ENCODE measurements at regions not wholly inside any gene's neighbourhood (a gene's known extent, or its start where the extent isn't known, plus 50 kb on each side); places are given as distances from the start of the nearest gene placed in this dataset.

DNA sequence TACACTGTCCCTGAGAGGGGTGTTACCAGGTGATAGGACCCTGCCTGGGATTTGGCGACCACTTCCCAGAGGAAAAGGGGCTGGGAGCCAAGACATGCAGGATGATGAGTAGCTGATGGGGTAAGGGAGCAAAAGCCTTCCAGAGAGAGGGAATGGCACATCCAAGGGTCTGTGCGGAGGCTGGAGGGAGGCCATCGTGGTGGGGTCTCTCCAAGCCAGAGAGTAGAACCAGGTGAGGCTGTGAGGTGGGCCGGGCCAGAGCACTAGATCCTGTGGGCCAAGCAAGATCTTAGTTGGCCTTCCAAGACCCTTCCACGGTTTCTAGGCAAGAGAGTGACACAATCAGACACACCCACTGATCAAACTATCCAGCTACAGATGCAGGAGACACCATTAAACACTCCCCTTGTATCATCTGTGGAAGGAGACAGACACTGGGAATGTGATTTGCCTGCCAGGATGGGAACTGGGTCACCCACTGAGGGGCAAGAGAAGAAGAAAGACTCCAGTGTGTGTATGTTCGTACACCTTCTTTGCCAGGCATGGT is 128.9 kb downstream of the BANF2 start:
- in situ Hi-C loops (cut with HindIII; ENCODE audit: low sequenced_read_pairs), result no loop called here
- TF ChIP-seq, protein P1, sequence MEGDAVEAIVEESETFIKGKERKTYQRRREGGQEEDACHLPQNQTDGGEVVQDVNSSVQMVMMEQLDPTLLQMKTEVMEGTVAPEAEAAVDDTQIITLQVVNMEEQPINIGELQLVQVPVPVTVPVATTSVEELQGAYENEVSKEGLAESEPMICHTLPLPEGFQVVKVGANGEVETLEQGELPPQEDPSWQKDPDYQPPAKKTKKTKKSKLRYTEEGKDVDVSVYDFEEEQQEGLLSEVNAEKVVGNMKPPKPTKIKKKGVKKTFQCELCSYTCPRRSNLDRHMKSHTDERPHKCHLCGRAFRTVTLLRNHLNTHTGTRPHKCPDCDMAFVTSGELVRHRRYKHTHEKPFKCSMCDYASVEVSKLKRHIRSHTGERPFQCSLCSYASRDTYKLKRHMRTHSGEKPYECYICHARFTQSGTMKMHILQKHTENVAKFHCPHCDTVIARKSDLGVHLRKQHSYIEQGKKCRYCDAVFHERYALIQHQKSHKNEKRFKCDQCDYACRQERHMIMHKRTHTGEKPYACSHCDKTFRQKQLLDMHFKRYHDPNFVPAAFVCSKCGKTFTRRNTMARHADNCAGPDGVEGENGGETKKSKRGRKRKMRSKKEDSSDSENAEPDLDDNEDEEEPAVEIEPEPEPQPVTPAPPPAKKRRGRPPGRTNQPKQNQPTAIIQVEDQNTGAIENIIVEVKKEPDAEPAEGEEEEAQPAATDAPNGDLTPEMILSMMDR (IDR thresholded peaks at IDR 0.05; ENCODE audit: low read depth, low read length), result no peak
- no peak overlapping the region for H3K4me3 ChIP-seq (ENCODE audit: low read depth, low read length)
- no peak for DNase-seq (ENCODE audit: low read depth, low spot score)

DNA sequence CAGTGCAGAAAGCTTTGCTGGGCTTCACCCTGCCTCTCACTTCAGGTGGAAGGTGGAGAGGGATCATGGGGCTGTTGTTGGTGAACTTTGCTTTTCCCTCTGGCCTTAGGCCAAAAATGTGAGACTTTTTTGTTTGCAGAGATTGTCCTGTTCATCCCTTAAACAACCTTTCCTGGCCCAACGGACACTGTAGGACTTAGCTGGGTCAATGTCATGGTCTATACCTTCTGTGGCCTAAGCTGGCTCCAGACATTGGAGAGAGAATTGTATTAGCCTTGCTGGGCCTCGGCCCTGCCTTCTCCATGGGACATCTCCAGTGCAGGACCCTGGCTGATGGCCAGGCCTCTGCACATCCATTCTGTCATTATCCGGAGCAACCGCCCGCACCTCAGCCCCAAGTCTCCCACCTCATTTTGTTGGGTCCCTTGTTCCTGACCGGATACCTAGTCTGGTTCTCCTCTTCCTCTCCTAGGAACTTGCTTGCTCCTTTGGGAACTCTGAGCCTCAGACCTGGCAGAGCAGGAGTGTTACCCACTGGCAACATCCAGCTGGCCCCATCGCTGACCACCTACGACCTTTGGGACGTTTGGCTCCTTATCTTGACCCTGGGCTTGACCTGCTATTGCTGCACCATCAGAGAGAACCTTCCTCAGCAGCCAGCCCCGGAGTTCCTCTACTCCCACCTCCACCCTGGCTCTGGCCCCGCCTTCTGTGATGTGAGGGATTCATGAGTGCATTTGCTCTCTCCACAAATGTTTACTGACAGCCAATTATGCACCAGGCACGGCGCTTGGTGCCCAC is 128.2 kb downstream of the BANF2 start:
- in situ Hi-C loops (cut with HindIII; ENCODE audit: low sequenced_read_pairs), result no loop called here
- TF ChIP-seq, protein P1 (IDR thresholded peaks at IDR 0.05; ENCODE audit: low read depth, low read length), result no peak
- DNase-seq (ENCODE audit: low read depth, low spot score), result no peak

DNA sequence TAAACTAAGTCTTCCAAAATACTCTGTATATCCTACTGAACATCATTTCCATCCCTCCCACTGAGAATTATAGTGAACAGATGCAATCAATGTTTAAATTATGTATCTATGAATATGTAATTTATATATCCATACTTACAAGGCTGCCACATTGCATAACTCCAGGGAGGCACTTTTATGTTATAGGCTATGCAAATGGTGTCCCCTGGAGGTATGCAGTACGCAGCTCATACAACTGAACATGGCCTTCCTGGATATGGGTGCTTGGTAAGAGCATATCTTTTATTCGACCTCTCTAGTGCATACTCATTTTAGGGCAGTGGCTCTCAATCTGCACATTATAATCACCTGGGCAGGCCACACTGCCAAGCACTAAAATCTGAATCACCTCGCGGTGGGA is 127.3 kb downstream of the BANF2 start:
- TF ChIP-seq, protein P1 (IDR thresholded peaks at IDR 0.05; ENCODE audit: low read depth, low read length), result no peak
- no peak overlapping the region for H3K4me3 ChIP-seq (ENCODE audit: low read depth, low read length)
- DNase-seq (ENCODE audit: low read depth, low spot score), result no peak
- in situ Hi-C loops (cut with HindIII; ENCODE audit: low sequenced_read_pairs), result no loop called here

More for the DNA sequence above, 128.2 kb downstream of the BANF2 start:
- H3K4me3 ChIP-seq (ENCODE audit: low read depth, low read length), result no peak overlapping the region

DNA sequence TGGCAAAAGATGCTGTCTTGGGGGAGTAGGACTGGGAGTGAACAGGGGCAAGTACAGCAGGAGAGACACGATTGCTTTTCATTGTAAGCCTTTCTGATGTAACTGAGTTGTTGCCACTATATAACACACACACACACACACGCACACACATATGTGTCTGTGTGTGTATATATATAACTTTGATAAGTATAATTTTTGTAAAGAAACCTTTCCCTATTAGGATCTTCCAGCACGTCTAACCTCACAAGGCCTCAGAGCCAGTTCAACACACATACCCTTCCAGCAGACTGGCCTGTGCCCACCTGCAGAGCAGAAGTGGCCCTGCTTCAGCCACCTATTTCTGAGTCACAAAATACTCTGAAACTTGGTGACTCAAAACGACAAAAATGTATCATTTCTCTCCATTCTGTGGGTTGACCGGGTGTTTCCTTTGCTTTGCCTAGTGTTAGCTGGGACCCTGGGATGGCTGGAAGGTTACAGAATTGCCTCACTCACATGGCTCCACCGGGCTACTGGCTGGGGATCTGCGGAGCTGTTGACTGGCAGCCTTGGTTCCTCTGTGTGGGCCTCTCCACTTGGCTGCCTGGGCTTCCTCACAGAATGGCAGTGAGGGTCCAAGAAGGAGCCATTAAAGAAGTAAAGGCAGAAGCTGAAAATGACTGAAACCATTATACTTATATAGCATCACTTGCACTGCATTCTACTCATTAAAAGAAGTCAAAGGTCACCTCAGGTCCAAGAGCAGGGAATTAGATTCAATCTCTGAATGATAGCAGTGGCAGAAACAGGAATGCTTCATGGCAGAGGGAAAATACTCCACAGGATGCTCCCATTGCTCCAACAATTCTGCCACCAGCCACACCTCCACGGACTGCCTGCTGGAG is 126.4 kb downstream of the BANF2 start:
- DNase-seq (ENCODE audit: low read depth, low spot score), result peak; percentile 38
- in situ Hi-C loops (cut with HindIII; ENCODE audit: low sequenced_read_pairs), result no loop called here
- TF ChIP-seq, protein P1 (IDR thresholded peaks at IDR 0.05; ENCODE audit: low read depth, low read length), result no peak

DNA sequence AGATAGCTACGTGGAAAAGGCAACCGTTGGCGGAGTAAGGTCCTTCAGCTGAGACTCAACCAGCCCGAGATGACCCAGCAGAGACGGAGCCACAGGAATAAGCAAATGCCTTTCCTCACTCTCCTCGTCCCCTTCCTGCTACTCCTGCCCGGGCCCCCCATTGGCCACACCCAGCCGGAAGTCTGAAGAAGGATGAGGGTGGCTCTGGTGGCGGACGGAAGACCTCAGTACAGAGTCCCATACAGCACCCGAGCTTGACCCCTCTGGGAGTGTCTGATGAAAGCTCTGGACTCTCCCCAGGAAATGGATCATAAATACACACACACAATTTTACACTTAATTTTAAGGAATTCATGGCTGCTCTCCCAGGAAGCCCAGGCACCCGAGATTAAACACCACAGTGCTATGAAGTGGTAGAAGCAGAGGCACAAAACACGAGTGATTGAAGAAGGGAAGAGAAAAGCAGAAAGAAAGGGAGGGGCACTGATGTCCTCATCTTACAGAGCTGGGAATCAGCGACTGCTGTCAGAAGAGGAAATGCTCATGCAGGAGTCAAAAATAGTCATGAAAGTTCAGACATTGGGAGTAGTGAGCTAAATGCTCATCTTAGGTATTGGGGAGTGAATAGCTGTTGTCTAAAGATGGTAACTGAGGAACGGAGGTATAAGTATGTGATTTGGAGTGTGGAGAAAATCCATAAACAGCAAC is 125.6 kb downstream of the BANF2 start:
- no peak overlapping the region for H3K4me3 ChIP-seq (ENCODE audit: low read depth, low read length)
- in situ Hi-C loops (cut with HindIII; ENCODE audit: low sequenced_read_pairs), result no loop called here
- TF ChIP-seq, protein P1 (IDR thresholded peaks at IDR 0.05; ENCODE audit: low read depth, low read length), result no peak
- no peak for DNase-seq (ENCODE audit: low read depth, low spot score)

More for the DNA sequence above, 126.4 kb downstream of the BANF2 start:
- H3K4me3 ChIP-seq (ENCODE audit: low read depth, low read length), result no peak overlapping the region

DNA sequence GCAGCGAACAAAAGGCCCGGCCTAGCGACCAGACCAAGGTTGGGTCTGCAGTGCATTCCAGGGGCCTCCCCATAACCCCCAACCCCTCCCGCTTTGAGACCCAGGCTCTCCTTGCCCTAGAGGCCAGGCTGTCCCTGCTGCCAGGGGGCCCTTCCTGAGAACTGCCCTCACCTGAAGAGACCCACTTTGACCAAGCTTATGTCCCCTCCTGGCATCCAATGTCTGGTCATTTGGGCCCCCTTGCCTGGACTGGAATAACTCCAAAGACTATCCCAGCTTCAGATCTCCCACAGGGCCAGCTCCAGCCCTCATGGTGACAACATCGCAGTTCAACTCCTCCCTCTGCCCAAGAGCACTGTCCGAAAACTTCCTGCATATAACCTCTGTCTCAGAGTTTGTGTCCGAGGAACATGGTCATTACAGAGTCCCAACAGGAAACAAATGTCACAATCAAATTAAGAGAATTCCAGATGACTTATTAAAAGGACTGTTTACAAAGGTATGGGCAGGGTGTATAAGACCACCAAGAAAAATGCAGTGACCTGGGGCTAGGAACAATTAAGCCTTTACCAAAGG is 125.0 kb downstream of the BANF2 start:
- no peak overlapping the region for H3K4me3 ChIP-seq (ENCODE audit: low read depth, low read length)
- in situ Hi-C loops (cut with HindIII; ENCODE audit: low sequenced_read_pairs), result no loop called here
- no peak for DNase-seq (ENCODE audit: low read depth, low spot score)
- TF ChIP-seq, protein P1 (IDR thresholded peaks at IDR 0.05; ENCODE audit: low read depth, low read length), result no peak
